NOMO-1 treated with dmso at 0.1 percent for 144 hours (cell line): ENCODE measurements at regions not wholly inside any gene's neighbourhood (a gene's known extent, or its start where the extent isn't known, plus 50 kb on each side); places are given as distances from the start of the nearest gene placed in this dataset.

Experiments used
- DNase-seq: peaks from one replicate; lab custom pipeline; 2025; ENCODE audit not compliant: unreplicated experiment; lab: John Stamatoyannopoulos, UW

GRCh38 chr1:193727850-193728249 is 541.4 kb upstream of the B3GALT2 start:
- no peak for DNase-seq

- no peak for DNase-seq
Measured at GRCh38 chr1:193726722-193727121, 540.3 kb upstream of the B3GALT2 start.

- no peak for DNase-seq
Measured at GRCh38 chr1:193712392-193712791, 526.0 kb upstream of the B3GALT2 start.

GRCh38 chr1:193709607-193710006 is 523.2 kb upstream of the B3GALT2 start:
- DNase-seq = no peak

GRCh38 chr1:193707271-193708021 is 521.0 kb upstream of the B3GALT2 start:
- no peak for DNase-seq

GRCh38 chr1:193706766-193707165 is 520.4 kb upstream of the B3GALT2 start:
- DNase-seq = no peak

GRCh38 chr1:193705554-193705981 is 519.2 kb upstream of the B3GALT2 start:
- no peak for DNase-seq

- no peak for DNase-seq
Measured at GRCh38 chr1:193703655-193704054, 517.2 kb upstream of the B3GALT2 start.

GRCh38 chr1:193703121-193703520 is 516.7 kb upstream of the B3GALT2 start:
- no peak for DNase-seq

- no peak for DNase-seq
Measured at GRCh38 chr1:193701759-193702158, 515.3 kb upstream of the B3GALT2 start.

- DNase-seq = no peak
Measured at GRCh38 chr1:193700710-193701355, 514.4 kb upstream of the B3GALT2 start.

- DNase-seq = no peak
Measured at GRCh38 chr1:193699261-193699660, 512.8 kb upstream of the B3GALT2 start.

- DNase-seq = no peak
Measured at GRCh38 chr1:193697776-193698175, 511.4 kb upstream of the B3GALT2 start.

- DNase-seq = no peak
Measured at GRCh38 chr1:193697115-193697762, 510.8 kb upstream of the B3GALT2 start.

- no peak for DNase-seq
Measured at GRCh38 chr1:193694741-193695140, 508.3 kb upstream of the B3GALT2 start.

GRCh38 chr1:193685986-193686385 is 499.6 kb upstream of the B3GALT2 start:
- DNase-seq = no peak

- no peak for DNase-seq
Measured at GRCh38 chr1:193681422-193681821, 495.0 kb upstream of the B3GALT2 start.

- no peak for DNase-seq
Measured at GRCh38 chr1:193680924-193681316, 494.5 kb upstream of the B3GALT2 start.

- DNase-seq = no peak
Measured at GRCh38 chr1:193680247-193680923, 494.0 kb upstream of the B3GALT2 start.

- no peak for DNase-seq
Measured at GRCh38 chr1:193677874-193678273, 491.5 kb upstream of the B3GALT2 start.

- no peak for DNase-seq
Measured at GRCh38 chr1:193676996-193677549, 490.7 kb upstream of the B3GALT2 start.
